HG03460 (cell line): ENCODE measurements at regions not wholly inside any gene's neighbourhood (a gene's known extent, or its start where the extent isn't known, plus 50 kb on each side); places are given as distances from the start of the nearest gene placed in this dataset.
A peak's percentile ranks its signal among the peaks of the same experiment; 100 is the strongest.
"Not testable (repeated sequence)": the region's sequence is repeated elsewhere in the genome, so short reads cannot be mapped to it uniquely, and the experiment has no call there.

Experiments used
- ATAC-seq: cut with Tn5 transposase; IDR thresholded peaks from one replicate; pipeline ENCODE4 v1.9.1; 2021; ENCODE audit not compliant: unreplicated experiment

DNA sequence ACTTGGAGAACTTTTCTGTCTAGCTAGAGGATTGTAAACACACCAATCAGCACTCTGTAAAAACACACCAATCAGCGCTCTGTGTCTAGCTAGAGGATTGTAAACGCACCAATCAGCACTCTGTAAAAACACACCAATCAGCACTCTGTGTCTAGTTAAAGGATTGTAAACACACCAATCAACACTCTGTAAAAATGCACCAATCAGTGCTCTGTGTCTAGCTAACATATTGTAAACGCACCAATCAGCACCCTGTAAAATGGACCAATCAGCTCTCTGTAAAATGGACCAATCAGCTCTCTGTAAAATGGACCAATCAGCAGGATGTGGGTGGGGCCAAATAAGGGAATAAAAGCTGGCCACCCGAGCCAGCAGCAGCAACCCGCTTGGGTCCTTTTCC, 91.1 kb upstream of the KRAS start:
- not testable (repeated sequence) for ATAC-seq

DNA sequence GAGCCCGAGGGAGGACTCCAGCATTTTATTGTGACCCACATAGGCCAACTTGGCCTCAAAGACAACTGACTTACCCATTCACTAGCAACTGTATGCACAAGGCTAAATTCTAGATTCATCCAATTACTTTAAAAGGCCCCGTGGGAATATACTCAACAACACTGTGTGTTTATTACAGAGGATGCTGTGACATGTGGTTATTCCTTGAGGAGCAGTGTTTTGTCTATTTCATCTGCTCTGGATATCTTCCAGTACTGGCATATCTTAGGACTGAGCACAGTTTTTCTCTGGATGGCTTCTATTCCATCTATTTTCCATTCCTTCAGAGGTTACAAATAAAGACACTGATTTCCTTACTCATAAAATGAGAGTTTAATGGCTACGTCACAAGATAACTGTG, 87.2 kb upstream of the KRAS start:
- no peak for ATAC-seq

DNA sequence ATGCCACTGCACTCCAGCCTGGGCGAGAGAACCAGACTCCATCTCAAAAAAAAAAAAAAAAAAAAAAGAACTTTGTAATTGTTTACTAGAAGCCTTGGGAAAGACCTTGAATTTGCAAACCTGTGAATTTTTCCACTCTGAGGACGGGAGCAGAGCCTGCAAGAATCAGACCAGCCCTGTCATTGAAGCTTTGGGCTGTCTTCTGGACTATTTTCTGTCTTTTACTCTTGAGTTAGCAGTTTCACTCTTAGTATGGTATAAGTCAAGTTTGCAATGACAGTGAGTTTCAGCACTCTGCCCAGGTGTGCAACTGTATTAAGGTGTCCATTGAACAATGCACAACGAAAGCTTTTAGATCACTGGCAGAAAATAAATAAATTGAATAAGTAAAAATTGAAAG, 81.4 kb upstream of the KRAS start:
- peak; percentile 74 for ATAC-seq

- no peak for ATAC-seq
Measured at GRCh38 chr12:25328072-25328712, 77.5 kb upstream of the KRAS start.

- ATAC-seq, result no peak
Measured at GRCh38 chr12:25327321-25327720, 76.6 kb upstream of the KRAS start.

GRCh38 chr12:25326326-25326725, 75.6 kb upstream of the KRAS start:
- no peak for ATAC-seq

DNA sequence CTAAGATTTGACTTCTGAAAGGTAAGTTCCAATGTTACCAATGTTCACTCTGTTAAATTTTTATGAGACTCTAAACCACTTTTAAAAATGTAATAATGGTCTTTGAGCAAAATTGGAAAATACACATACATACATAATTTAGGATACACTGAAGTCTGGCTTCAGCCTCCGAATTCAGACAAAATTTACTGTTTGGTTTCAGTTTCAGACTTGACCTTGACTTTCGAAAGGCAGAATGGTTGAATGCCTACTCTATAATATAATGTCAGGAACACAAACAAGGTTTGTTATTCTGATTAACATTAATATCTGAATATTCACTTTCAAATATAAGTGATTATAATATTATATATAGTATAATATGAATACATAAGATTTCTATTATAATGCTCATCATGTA, 74.1 kb upstream of the KRAS start:
- ATAC-seq, result no peak

DNA sequence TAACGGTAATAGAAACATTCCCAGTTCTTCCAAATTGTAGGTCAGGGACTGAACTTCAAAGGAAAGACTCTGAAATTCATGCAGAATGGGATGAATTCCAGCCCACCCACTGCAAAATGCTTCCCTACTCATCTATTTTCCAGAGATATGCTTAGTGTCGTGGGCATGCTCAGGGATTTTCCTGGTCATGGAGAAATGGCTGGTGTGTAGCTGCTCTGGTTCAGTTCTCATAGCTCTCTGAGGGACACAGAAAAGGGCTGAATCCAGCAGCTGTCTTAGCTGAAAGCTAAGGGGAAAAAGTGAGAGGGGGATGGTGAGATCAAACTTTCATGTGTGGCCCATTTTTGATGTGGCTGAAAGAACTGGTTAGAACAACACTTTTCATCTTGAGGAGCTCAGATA, 72.9 kb upstream of the KRAS start:
- ATAC-seq, result no peak

DNA sequence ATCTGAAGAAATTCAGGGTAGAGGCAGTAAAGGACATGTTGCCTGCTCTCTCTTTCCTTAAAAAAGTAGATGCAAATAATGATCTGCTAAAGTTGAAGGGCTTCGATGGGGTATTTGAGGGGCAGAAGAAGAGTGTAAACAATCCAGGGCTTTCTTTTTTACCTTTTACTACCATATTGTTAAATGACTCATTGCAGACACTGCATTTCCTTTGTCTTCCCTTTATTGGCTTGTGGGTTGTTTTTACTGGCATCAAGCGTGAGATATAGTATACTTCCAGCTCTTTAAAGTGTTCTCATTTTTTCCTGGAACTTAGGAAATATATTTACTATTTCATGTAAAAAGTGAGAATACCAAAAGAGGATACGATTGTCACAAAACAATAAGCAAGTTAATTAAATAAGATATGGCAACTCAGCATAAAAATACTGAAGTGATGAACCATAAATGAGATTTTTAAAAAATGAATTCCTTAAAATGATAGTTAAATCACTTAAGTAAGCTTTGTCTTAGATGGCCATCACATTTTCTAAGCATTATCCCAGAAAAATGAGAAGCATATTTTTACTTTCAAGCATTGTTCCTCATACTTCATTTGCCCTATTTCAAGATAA, 72.3 kb upstream of the KRAS start:
- ATAC-seq, result no peak

- no peak for ATAC-seq
Measured at GRCh38 chr12:25322351-25322750, 71.6 kb upstream of the KRAS start.

GRCh38 chr12:25321772-25322171, 71.0 kb upstream of the KRAS start:
- ATAC-seq, result no peak

DNA sequence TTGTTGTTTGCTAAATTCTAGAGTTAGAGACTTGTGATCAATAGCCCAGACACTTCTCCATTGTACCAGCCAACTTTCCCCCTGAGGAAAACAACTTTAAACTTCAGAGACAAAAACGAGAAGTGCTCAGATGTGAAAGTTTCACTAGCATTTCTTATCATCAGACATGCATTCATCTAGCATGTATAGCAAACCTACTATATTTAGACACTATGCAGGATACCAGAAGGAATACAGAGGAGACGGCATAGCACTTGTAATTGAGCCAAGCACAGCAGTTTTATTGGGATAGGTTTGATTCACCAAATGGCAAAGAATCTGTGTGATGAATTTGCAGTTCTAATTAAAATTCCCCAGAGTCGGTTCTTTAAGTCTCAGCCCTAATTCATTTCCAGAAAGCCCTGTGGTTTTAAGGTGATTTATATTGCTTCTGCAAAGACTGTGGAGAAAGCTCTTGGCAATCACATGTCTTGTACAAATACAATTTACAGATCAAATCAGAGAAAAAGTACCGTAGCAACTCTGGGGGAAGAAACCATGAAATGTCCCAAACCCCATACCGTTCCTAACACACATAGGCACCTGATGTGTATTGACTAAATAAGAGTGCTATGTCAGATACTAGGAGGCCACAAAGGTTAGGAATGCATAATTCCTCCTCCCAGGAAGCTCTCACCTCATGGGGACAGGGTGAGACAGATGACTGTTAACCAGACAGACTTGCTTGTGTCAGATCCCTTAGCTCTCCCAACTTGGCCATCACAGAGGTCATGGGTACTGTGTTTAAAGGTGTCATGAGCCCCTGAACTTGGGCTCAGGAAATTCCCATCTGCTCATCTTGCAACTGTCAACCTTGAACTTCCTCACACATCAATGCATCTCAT, 69.6 kb upstream of the KRAS start:
- ATAC-seq, result peak; percentile 65

DNA sequence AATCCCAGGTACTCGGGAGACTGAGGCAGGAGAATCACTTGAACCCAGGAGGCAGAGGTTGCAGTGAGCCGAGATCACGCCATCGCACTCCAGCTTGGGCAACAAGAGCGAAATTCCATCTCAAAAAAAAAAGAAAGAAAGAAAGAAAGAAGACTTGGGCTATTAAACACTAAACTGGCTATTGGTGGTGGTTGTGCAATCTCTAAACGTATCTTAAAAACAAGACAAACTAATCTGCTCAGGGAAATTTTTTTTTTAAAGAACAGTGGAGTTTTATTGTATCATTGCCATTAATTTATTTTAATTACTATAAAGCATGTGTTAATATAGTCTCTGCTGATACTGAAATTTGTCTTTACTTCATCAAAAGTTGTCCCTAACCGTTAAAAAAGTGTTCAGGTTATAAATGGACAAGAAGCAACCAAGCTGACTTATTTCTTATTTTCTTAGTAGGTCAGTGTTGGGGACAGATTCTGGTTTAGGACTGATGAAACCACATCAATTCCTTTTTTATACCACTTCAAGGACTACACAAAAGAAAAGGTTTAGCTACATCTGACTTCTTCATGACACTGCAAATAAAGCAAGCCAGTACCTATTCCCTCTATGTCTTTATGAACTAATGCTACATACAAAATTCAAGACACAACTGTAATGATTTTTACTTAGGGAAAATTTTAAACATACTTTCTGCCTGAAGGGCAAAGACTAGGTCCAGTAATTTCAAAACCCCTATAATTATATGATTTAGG, 68.7 kb upstream of the KRAS start:
- ATAC-seq, result no peak

GRCh38 chr12:25317553-25317952, 66.8 kb upstream of the KRAS start:
- no peak for ATAC-seq

DNA sequence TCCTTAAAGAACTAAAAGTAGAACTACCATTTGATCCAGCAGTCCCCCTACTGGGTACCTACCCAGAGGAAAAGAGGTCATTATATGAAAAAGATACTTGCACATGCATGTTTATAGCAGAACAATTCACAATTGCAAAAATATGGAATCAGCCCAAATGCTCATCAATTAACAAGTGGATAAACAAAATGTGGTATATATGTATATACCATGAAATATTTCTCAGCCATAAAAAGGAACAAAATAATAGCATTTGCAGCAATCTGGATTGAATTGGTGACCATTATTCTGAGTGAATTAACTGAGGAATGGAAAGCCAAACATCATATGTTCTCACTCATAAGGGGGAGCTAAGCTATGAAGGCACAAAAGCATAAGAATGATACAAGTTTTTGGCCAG, 64.7 kb upstream of the KRAS start:
- no peak for ATAC-seq

GRCh38 chr12:25313266-25313990, 62.7 kb upstream of the KRAS start:
- ATAC-seq, result not testable (repeated sequence)

DNA sequence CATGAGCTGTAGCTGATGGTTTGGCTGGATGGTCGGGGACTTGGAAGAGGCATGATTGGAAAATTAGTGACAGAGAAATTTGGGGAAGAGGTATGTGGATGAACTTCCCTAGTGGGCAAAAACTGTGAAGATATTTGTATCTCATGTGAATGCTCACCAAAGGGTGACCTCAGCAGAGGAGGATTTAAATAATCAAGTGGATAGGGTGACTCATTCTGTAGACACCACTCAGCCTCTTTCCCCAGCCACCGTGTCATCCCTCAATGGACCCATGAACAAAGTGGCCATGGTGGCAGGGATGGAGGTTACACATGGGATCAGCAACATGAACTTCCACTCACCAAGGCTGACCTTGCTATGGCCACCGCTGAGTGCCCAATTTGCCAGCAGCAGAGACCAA, 60.8 kb upstream of the KRAS start:
- ATAC-seq, result no peak

- not testable (repeated sequence) for ATAC-seq
Measured at GRCh38 chr12:25310071-25310470, 59.3 kb upstream of the KRAS start.

DNA sequence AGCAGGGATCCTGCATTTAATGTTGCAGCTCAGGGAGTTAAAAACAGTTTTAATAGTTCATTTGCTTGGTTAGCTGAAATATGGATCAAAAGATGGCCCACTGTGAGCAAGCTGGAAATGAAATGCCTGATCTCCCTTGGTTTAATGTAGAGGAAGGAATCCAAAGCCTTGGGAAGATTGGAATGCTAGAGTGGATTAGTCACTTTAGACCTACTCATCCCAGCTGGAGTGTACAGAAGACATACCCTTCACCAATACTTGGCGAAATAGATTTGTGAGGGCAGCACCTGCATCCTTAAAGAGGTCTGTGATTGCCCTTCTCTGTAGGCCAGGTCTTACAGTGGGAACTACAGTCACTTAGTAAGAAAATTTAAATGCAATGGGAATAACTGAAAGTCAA, 58.0 kb upstream of the KRAS start:
- no peak for ATAC-seq

GRCh38 chr12:25307818-25308217, 57.1 kb upstream of the KRAS start:
- no peak for ATAC-seq

DNA sequence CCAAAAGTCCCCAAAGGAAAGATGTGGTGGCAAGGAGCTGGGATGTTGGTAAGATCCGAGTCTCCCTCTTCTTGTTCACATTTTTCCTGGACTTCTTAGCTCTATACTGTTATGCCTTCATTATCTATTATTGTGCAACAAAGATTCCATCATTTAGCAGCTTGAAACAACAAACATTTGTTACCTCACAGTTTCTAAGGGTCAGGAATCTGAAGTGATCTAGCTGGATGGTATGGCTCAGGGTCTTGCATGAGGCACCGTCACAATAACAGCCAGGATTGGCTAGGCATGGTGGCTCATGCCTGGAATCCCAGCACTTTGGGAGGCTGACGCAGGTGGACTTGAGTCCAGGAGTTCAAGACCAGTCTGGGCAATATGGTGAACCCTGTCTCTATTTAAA, 51.1 kb upstream of the KRAS start:
- no peak for ATAC-seq
